Retinal pigment epithelial cell (primary cell): ENCODE measurements at regions not wholly inside any gene's neighbourhood (a gene's known extent, or its start where the extent isn't known, plus 50 kb on each side); places are given as distances from the start of the nearest gene placed in this dataset.

Experiments used
- DNase-seq: peaks from one replicate; pipeline ENCODE4 v3.0.0-alpha.2; 2010; ENCODE audit warnings: low read depth
- H3K4me3 ChIP-seq: 2 replicates; pipeline ENCODE4 v1.5.1; 2011; ENCODE audit warnings: mild to moderate bottlenecking, low read length, control low read depth, moderate library complexity
- CTCF ChIP-seq: conservative IDR thresholded peaks from 2 replicates; pipeline ENCODE4 v1.5.1; 2011; ENCODE audit warnings: low read depth, low read length, control low read depth, inconsistent platforms

DNA sequence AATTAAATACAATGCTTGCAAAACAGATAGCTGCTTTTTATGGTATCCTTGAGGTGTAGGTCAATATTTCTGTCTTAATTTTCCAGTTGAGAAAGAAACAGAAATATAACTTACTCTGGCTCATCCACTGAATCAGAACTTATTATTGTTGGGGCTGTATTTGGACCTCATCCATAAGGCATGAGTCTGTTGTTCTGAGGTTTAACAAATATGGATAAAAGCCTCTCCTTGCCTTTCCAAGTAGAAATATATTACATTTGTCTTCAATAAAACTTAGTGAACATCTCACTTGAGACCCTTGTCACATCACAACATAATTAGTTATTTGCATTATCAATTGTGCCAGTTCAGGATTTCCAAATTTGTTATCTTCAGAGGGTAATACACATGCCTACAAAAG, 525.8 kb downstream of the AGTPBP1 start:
- H3K4me3 ChIP-seq: no peak overlapping the region

DNA sequence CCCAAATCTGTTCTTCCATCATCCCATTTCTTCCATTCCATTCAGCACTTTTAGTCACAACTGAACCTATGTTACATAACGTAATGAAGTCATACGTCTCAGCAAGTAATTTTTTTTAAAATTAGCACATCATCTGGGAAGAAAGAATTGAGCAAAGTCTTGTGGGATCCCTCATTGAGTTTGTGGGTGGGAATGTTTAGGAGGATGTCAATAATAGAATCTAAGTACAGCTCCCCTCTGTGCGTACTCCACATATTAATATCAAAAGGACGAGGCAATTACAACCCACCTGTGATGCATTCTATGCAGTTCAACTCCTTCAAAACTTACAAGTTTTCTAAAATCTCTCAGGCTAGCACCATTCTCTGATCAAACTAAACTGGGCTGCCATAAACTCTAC, 526.3 kb downstream of the AGTPBP1 start:
- H3K4me3 ChIP-seq: no peak overlapping the region
- DNase-seq: no peak
- TF ChIP-seq CTCF: no peak

More for the DNA sequence above, 525.8 kb downstream of the AGTPBP1 start:
- no peak for TF ChIP-seq CTCF
- DNase-seq: no peak

DNA sequence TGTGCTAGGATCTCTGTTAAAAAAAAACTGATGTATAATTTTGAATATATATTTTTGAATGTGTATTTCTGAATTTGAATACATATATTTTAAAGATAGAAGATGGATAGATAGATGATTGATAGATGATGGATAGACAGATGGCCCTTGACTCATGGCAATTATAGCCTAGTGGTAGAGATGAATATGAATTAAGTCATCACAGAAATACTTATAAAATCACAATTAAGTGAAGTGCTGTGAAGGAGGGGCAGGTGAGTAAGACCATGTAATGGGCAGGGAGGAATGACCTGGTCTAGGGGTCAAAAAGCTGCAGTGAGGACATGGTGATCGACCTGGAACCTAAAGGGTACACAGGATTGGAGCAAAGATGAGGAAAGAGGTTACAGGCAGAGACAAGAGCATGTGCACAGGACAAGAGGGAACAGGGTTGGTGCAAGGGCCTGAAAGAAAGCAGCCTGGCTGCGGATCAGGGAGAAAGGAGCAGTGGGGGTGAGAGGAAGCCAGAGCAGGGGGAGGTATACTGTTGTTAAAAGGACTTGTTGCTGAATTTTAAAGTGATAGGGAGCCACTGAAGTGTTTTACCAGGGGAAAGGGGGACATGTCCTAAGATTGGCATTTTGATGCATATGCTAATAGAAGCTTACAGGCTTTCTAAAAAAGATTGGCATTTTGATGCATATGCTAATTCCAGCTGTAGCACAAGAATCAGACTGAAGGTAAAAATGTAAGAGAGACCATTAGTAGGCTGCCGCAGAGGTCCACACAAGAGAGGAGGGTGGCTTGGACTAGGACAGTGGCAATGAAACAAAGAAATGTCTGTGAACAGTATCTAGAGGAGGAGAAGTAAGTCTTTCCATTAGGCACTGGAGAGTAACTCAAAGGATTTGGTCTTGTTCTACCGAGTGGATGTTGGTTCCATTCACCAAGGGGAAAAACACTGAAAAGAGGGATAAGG, 527.8 kb downstream of the AGTPBP1 start:
- H3K4me3 ChIP-seq: no peak overlapping the region
- no peak for DNase-seq
- TF ChIP-seq CTCF: no peak

DNA sequence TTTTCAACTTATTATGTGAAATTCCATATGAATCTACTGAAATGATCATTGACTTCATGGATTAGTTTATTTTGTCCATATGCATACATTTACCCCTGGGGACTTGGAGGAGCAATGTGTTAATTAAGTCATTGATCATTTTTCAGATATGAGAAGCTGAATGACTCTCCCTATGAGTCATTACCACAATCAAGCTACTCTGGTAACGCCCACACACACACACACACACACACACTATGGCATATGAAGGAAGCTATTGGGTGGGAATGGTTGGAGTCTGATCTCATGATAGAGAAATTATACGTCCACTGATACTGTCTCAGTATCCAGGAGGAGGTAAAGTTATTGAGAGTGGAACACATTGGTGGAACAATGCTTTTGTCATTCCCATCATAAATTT, 528.9 kb downstream of the AGTPBP1 start:
- no peak for TF ChIP-seq CTCF
- no peak overlapping the region for H3K4me3 ChIP-seq
- peak; percentile 71 for DNase-seq

GRCh38 chr9:85212209-85212608, 529.5 kb downstream of the AGTPBP1 start:
- no peak for TF ChIP-seq CTCF
- no peak overlapping the region for H3K4me3 ChIP-seq
- DNase-seq: peak; percentile 54

DNA sequence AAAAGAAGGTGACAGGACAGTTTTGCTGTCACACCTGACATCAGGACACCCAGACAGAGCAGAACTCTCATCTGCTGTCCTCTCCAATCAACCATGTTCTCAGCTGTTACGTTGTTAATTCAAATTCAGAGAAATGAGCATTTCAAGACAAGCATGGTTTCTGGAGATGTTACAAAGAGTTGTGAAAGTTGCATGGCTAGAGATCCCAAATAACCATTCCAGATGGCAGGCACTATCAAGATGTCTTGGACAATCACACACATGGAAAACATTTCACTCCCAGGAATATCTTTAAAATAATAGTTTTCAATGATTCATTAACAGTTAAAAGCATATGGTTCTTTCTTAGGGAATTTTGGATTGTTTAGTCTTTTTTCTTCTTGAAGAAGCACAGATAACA, 533.1 kb downstream of the AGTPBP1 start:
- no peak for DNase-seq
- no peak overlapping the region for H3K4me3 ChIP-seq
- TF ChIP-seq CTCF: no peak

GRCh38 chr9:85204176-85204575, 534.6 kb downstream of the NTRK2 start:
- no peak for TF ChIP-seq CTCF
- H3K4me3 ChIP-seq: no peak overlapping the region
- DNase-seq: no peak
